ENCODE measurements at regions not wholly inside any gene's neighbourhood (a gene's known extent, or its start where the extent isn't known, plus 50 kb on each side); places are given as distances from the start of the nearest gene placed in this dataset.

DNA sequence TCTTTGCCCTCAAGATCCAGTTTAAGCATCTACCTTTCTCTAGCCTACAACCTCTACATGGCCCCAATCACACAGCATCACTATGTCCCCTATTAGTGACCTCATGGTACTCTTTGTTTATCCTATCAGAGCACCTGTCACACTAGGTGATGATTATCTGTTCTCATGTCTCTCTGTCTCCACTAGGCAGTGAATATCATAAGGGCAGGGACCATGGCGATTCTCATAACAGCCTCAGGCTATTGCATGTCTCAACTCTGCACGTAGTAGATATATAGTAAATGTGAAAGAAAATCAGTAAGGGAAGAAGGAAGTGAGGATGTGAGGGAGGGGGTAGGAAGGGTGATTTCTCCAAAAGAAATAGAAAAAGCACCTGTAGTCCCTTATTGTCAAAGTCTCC, 311.0 kb downstream of the NSG2 start:
- Histone ChIP-seq H3K4me1 (replicated peaks in 1 of 4; ENCODE audit: control insufficient read depth in 3 of 4, insufficient read depth in 4 of 4, low read length in 3 of 4) (no peaks in the 10 kb centered on the region), H4K91ac (replicated peaks; ENCODE audit: insufficient read length, low read length) (no peak overlapping the region), H4K5ac (ENCODE audit: insufficient read length, low read depth, low read length) (no peak overlapping the region), H2BK5ac (ENCODE audit: low read depth, low read length) (no peak overlapping the region), H3K79me2 (ENCODE audit: control insufficient read depth in 1 of 2, insufficient read depth in 2 of 2, low read length in 2 of 2) (no peaks in the 10 kb centered on the region), H3K18ac (ENCODE audit: extremely low read depth, low read length) (no peak overlapping the region), H4K8ac (ENCODE audit: extremely low read depth, insufficient read depth, low read length) (no peak overlapping the region), H3K4ac (replicated peaks; ENCODE audit: insufficient read length, low read depth, low read length) (no peak overlapping the region), H3K14ac (ENCODE audit: insufficient read length) (no peak overlapping the region), H3K56ac (replicated peaks; ENCODE audit: insufficient read length, low read depth, low read length) (no peak overlapping the region), H3K23ac (ENCODE audit: insufficient read length) (no peak overlapping the region), H2BK120ac (replicated peaks; ENCODE audit: low read depth, low read length) (no peak overlapping the region), H2BK15ac (ENCODE audit: low read length) (no peak overlapping the region), H3K36me3 (ENCODE audit: control insufficient read depth in 2 of 4, insufficient read depth in 4 of 4, low read length in 3 of 4) (no peaks in the 10 kb centered on the region), H2BK20ac (ENCODE audit: low read length) (no peak overlapping the region), H3K4me3 (ENCODE audit: extremely low read depth in 1 of 4, insufficient read depth in 2 of 4, low read depth in 3 of 4, low read length in 4 of 4) (no peak overlapping the region), H4K20me1 (replicated peaks in 1 of 2; ENCODE audit: control insufficient read depth in 1 of 2, insufficient read depth in 2 of 2, low read length in 2 of 2) (no peaks in the 10 kb centered on the region), H2AFZ (ENCODE audit: low read length) (no peak overlapping the region), H3K9me3 (ENCODE audit: insufficient read depth in 2 of 2, low read depth in 1 of 2, low read length in 1 of 2) (no peaks in the 10 kb centered on the region), H3K23me2 (ENCODE audit: low read depth, low read length) (no peaks in the 10 kb centered on the region), H3K79me1 (ENCODE audit: low read depth, low read length) (no peaks in the 10 kb centered on the region), H3K27ac (ENCODE audit: low read depth, low read length) (no peak overlapping the region), H2AK5ac (ENCODE audit: low read depth, low read length) (no peak overlapping the region), H3K4me2 (ENCODE audit: insufficient read depth in 1 of 2, low read depth in 2 of 2, low read length in 2 of 2) (no peak overlapping the region), H3K9ac (replicated peaks in 1 of 4; ENCODE audit: extremely low read depth in 1 of 4, low read depth in 3 of 4, low read length in 3 of 4) (no peak overlapping the region), H3K27me3 (replicated peaks in 1 of 4; ENCODE audit: control insufficient read depth in 3 of 4, extremely low read depth in 1 of 4, insufficient read depth in 3 of 4, low read length in 3 of 4) (no peaks in the 10 kb centered on the region; a peak in 1 of 7 replicates), H2BK12ac (ENCODE audit: low read depth, low read length) (no peak overlapping the region)
- ChIA-PET POLR2A (ENCODE audit: partially characterized antibody) (no interaction called here), CTCF (ENCODE audit: partially characterized antibody) (interaction anchor here (0.6 to 1.3 kb wide), 3 partner anchors 13 to 421 kb away, joined by 3 to 5 read pairs (median 4); no protein-coding TSS in a partner anchor)
- no peak for FAIRE-seq
- DNase-seq (ENCODE audit: low read depth in 1 of 2, low spot score in 2 of 2): no peak
- TF ChIP-seq TAF1 (IDR thresholded peaks at IDR 0.05; ENCODE audit: low read depth, low read length) (no peak), SP2 (IDR thresholded peaks at IDR 0.05; ENCODE audit: low read length) (no peak), KDM4A (IDR thresholded peaks at IDR 0.05; ENCODE audit: low read depth, low read length, severe bottlenecking) (no peak), SP4 (IDR thresholded peaks at IDR 0.05; ENCODE audit: low read length) (no peak), RBBP5 (IDR thresholded peaks at IDR 0.05; ENCODE audit: borderline replicate concordance, low read depth, low read length) (no peak), CHD2 (IDR thresholded peaks at IDR 0.05; ENCODE audit: low read length) (no peak), CBX8 (IDR thresholded peaks at IDR 0.05; ENCODE audit: borderline replicate concordance, low read depth, low read length) (no peak), KDM1A (IDR thresholded peaks at IDR 0.05; ENCODE audit: borderline replicate concordance, low read length) (no peak), KDM5A (IDR thresholded peaks at IDR 0.05; ENCODE audit: low read length) (no peak), TEAD4 (IDR thresholded peaks at IDR 0.05; ENCODE audit: low read depth, low read length) (no peak), YY1 (IDR thresholded peaks at IDR 0.05; ENCODE audit: low read depth, low read length) (no peak)
- TF ChIP-seq, protein P1, sequence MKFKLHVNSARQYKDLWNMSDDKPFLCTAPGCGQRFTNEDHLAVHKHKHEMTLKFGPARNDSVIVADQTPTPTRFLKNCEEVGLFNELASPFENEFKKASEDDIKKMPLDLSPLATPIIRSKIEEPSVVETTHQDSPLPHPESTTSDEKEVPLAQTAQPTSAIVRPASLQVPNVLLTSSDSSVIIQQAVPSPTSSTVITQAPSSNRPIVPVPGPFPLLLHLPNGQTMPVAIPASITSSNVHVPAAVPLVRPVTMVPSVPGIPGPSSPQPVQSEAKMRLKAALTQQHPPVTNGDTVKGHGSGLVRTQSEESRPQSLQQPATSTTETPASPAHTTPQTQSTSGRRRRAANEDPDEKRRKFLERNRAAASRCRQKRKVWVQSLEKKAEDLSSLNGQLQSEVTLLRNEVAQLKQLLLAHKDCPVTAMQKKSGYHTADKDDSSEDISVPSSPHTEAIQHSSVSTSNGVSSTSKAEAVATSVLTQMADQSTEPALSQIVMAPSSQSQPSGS (IDR thresholded peaks at IDR 0.05; ENCODE audit: low read length): no peak
- 90% methylated on average over 2 of the region's 2 CpGs; no CpG with 5 or more reads in 1 of the 2 experiments for WGBS, 2 experiments (ENCODE audit: extremely low coverage in 1 of 2, insufficient coverage in 1 of 2, insufficient read length in 1 of 2, insufficient replicate concordance in 2 of 2, low coverage in 1 of 2, low lambda C conversion rate in 2 of 2, missing lambda C conversion rate in 1 of 2)
